Islet of Langerhans (tissue), 1 donor: ENCODE measurements at regions not wholly inside any gene's neighbourhood (a gene's known extent, or its start where the extent isn't known, plus 50 kb on each side); places are given as distances from the start of the nearest gene placed in this dataset.
"Not testable (repeated sequence)": the region's sequence is repeated elsewhere in the genome, so short reads cannot be mapped to it uniquely, and the experiment has no call there.

Experiments used
- FAIRE-seq: peaks from one replicate; lab custom pipeline; 2011; peaks lifted over from hg19 to GRCh38; lab: Jason Lieb, UNC

DNA sequence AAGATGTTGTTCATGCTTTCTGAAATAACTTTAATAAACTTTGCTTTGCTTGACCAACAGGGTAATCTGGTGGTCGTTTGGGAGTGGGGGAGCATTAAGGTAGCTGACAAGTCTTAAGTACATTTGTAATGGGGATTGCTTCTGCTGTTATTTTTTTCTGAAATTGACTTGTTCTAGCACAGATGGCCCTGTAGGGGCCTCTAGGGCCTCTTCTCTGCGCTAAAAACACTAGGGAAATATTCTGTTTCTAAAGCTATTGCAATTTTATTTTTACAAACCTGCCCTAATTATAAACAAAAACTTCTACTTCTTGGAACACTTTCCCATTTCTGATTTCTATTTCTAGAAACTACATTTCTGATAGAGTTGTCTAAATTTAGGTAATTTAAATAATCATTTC is 191.3 kb upstream of the KCNJ3 start:
- FAIRE-seq: no peak

DNA sequence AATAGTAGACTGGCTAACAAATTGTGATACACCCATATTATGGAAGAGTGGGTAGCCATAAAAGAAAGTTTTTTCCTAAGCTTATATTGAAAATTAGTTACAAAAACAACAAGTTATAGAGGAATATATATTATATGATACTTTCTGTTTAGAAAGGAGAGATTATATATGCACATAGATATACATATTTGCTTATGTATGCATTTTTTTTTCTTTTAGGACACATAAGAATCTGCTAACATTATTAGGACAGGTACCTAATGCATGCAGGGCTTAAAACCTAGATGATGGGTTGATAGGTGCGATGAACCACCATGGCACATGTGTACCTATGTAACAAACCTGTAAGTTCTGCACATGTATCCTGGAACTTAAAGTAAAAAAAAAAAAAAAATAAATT is 179.6 kb upstream of the KCNJ3 start:
- FAIRE-seq: no peak

DNA sequence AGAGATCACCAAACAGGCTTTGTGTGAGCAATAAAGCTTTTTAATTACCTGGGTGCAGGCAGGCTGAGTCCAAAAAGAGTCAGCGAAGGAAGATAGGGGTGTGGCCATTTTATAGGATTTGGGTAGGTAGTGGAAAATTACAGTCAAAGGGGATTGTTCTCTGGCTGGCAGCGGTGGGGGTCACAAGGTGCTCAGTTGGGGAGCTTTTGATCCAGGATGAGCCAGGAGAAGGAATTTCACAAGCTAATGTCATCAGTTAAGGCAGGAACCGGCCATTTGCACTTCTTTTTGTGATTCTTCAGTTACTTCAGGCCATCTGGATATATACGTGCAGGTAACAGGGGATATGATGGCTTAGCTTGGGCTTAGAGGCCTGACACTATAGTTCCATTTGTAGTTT is 177.5 kb upstream of the KCNJ3 start:
- not testable (repeated sequence) for FAIRE-seq

GRCh38 chr2:154526234-154526633 is 172.3 kb upstream of the KCNJ3 start:
- no peak for FAIRE-seq

GRCh38 chr2:154527962-154528361 is 170.5 kb upstream of the KCNJ3 start:
- no peak for FAIRE-seq

DNA sequence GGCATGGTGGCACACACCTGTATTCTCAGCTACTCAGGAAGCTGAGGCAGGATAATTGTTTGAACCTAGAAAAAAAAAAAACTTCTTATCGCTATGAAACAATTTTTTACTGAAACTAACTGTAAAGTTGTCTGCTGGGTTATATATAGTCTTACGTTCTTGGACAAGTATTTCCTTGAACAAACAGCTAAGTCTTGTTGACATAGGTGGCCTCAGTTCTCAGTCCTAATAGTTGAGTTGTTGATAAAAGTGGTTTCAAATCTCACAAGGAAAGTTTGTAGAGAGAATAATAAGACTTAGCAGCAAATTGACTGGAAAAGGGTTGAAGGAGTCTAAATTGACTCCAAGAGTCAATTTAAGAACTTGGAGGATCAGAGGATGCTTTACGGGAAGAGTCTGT is 166.5 kb upstream of the KCNJ3 start:
- FAIRE-seq: no peak

DNA sequence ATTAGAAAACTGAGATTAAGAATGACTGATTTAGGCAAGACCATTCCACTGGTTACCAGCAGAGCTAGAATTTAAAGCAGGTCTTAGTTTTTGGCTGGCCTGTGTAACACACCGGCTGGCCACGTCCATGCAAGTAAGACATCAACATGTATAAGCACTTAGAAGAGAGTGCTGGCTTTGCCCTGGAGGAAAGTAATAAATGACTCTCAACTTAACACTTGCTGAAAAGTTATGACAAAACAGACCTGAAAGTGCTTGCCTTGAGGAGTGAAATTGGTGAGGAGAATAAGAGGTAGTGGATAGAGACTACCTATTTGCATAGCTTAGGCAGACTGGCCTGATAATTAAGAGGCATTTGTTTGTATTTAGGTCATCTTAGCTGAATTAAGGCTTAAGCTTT is 165.7 kb upstream of the KCNJ3 start:
- no peak for FAIRE-seq

DNA sequence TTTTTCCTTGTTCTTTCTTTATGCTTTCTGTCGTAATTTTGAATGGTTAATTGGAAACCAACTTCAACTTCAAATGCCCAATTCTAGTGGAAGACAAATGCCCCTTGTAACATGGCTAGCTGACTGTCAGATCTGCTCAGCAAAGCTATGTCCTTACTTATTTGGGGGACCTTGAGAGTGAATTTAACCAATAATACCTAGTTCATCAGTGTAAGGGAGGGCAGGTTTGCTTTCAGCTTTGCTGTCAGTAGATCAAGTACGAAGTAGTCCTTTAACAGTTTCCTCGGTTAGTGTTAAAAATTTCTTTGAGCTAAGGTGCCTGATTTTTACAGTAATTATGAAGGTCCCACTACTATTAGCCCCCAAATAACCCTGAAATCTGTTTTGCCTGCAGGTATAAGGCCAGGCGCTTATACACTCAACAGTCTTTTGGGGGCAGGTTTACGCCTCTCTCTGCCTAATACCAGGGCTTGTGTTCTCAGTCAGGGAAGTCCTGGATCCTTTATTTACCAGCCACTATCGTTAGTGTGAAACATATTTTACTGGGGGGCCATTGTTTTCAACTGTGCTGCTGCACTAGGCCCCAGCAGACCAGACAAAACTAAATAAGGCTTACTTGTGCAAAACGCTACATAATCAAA is 165.1 kb upstream of the KCNJ3 start:
- FAIRE-seq: no peak

DNA sequence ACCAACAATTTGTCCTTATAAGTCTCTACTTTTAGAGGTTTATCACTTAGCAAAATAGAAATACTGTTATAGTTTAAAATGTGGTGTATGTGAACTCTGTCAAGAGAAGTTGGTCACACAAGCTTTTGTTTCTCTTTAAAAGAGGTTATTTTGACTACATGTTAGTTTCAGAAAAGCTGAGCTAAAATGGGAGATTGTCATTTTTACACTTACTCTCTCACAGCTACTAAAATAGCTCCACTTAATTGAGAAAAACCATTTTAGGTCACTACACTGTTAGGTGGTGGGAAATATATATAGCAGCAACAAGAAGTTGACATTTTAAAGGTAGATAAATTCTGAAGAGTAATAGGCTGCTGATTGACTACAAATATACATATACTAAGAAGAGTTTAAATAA is 161.5 kb upstream of the KCNJ3 start:
- FAIRE-seq: no peak

DNA sequence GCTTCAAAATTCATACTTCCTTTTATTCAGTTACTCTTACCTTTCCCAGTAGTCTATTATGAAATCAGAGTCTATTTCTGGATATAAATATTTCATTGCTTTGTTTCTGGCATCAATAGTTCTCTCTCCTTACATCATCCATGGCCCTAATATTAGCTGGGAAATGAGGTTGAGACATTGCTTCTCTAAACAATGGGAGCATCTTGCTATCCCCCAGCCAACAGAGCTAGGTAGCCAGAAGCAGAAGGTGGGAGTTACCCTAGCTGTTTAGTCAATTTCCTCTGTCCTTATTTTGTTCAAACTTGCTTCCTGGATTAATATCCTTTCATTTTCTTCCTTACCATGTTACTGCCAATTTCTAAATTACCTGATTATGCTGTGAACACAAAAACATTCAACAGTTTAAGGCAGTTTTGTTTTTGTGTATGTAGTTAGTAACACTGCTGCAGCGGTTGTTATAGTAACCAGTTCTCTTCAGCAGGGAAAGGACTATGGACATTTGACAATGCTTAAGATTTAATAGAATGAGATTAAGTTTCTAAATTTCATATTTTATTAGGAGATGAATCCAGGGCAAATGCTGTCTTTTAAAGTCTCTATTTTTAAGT is 160.5 kb upstream of the KCNJ3 start:
- FAIRE-seq: no peak

- FAIRE-seq: no peak
These were observed 152.2 kb upstream of the KCNJ3 start for GRCh38 chr2:154546341-154546740.

DNA sequence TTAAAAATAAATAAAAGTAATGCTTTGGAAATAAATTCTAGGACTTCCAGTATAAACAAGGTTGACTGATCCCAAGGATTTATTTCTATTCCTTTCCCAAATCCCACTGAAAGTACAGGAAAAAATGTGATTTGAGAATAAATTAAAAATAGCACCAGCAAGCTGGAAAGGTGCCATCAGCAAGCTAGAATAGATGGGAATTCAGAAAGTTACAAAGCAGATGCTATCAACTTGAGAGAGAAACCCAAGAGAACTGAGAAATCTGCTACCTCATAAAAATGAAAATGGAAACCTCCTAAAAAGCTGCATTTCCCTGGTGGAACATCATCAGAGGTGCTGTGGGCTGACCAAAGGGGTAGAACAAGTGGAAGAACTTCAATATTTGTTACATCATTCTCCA is 148.6 kb upstream of the KCNJ3 start:
- FAIRE-seq: no peak

- FAIRE-seq: no peak
These were observed 146.8 kb upstream of the KCNJ3 start for GRCh38 chr2:154551649-154552048.

GRCh38 chr2:154554046-154554445 is 144.4 kb upstream of the KCNJ3 start:
- FAIRE-seq: no peak

DNA sequence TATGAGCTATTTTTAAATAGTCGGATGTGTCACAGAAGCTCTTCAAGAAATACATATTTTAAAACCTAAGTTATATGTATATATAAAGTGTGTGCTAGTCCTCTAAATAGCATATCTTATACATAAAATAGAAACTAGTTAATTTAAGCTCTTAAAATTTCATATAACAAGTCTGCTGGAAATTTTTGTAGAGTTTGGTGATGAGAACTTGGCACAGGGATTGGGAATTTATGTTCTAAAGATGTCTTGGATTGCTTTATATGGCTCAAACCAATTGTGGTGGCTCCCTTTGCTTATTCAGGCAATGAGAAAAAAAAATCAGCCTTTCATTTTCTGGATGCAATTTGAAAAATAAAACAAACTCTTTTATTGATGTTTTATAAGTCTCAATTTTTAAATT is 142.8 kb upstream of the KCNJ3 start:
- no peak for FAIRE-seq

DNA sequence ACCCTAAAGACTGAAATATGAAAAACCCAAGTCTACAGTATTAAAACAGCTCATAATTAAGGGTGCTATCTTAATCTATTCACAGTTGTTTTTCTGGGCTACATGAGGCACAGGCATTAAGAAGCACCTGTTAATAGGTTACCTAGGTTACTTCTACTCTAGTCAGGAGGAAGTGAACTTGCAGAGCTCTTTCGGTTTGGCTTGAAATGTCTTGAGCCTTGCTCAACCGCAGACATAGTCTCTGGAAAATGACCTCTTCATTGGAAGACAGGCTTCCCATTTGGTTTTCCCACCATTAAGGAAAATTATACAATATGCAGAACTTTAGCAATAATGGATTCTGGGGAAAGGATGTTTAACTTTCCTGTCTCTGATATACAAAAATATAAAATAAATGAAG is 142.3 kb upstream of the KCNJ3 start:
- FAIRE-seq: no peak

GRCh38 chr2:154556607-154557006 is 141.9 kb upstream of the KCNJ3 start:
- no peak for FAIRE-seq

GRCh38 chr2:154557906-154558305 is 140.6 kb upstream of the KCNJ3 start:
- FAIRE-seq: no peak

GRCh38 chr2:154565433-154565832 is 133.1 kb upstream of the KCNJ3 start:
- FAIRE-seq: no peak

DNA sequence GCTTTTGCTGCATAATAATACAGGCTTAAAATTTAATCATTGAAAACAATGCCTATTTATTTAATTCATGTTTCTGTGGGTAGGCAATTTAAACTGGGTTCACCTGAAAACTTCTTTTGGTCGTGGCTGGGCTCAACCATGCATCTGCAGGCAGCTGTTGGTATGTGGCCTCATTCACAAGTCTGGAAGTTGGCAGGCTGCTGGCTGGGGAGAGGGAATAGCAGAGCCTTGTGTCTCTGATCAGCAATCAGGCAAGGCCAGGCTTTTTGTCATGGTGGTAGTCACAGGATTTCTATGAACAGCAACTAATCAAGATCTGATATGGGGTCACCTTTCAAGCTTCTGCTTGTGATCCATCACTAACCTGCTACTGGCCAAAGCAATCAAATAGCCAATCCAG is 130.1 kb upstream of the KCNJ3 start:
- FAIRE-seq: no peak

DNA sequence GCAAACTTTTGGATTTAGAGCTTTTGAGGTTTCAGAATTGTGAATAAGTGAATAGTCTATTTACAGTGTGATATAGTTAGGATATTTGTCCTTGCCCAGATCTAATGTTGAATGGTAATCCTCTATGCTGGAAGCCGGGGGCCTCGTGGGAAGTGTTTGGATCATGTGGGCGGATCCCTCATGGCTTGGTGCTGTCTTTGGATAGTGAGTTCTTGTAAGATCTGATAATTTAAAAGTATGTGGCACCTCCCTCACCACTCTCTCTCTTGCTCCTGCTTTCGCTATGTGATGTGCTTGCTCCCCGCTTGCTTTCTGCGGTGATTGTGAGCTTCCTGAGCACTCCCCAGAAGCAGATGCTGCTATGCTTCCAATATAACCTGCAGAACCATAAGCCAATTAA is 128.0 kb upstream of the KCNJ3 start:
- FAIRE-seq: no peak

GRCh38 chr2:154576699-154577098 is 121.8 kb upstream of the KCNJ3 start:
- not testable (repeated sequence) for FAIRE-seq

- no peak for FAIRE-seq
These were observed 121.1 kb upstream of the KCNJ3 start for GRCh38 chr2:154577390-154577789.

GRCh38 chr2:154580767-154581166 is 117.7 kb upstream of the KCNJ3 start:
- no peak for FAIRE-seq

- not testable (repeated sequence) for FAIRE-seq
These were observed 115.8 kb upstream of the KCNJ3 start for GRCh38 chr2:154582694-154583093.
